Epithelial cell of esophagus (primary cell): ENCODE measurements at regions not wholly inside any gene's neighbourhood (a gene's known extent, or its start where the extent isn't known, plus 50 kb on each side); places are given as distances from the start of the nearest gene placed in this dataset.
A peak's percentile ranks its signal among the peaks of the same experiment; 100 is the strongest.

ENCODE experiments used
- DNase-seq: peaks from one replicate; pipeline ENCODE4 v3.0.0; 2010; ENCODE audit warnings: low read depth
- H3K4me3 ChIP-seq: 2 replicates; pipeline ENCODE4 v1.5.1; 2011; ENCODE audit warnings: mild to moderate bottlenecking, low read length, control low read depth
- TF ChIP-seq, protein P1 (sequence below): IDR thresholded peaks from 2 replicates; pipeline ENCODE4 v1.5.1; 2011; ENCODE audit warnings: low read depth, mild to moderate bottlenecking, low read length, control low read depth, inconsistent platforms; ENCODE audit not compliant: insufficient read depth; ENCODE audit errors: missing control alignments

DNA sequence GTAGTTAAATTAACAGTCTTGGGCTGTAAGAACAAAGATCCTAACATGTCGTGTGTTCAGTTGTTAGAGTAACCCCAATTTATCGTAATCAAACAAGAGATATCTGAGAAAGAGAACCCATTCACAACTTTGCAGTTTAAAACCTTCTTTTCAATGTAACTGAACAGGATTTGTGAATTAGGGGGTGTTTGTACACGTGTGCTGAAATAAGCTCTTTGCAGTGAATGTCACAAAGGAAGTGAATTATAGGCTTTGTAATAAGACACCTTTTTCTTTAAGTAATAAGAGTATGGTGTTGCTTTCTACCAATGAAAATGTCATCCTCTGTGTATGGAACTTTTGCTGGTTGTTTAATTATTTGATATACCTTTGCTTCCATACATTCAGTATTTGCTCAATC is 114.0 kb downstream of the ALX1 start:
- TF ChIP-seq, protein P1, sequence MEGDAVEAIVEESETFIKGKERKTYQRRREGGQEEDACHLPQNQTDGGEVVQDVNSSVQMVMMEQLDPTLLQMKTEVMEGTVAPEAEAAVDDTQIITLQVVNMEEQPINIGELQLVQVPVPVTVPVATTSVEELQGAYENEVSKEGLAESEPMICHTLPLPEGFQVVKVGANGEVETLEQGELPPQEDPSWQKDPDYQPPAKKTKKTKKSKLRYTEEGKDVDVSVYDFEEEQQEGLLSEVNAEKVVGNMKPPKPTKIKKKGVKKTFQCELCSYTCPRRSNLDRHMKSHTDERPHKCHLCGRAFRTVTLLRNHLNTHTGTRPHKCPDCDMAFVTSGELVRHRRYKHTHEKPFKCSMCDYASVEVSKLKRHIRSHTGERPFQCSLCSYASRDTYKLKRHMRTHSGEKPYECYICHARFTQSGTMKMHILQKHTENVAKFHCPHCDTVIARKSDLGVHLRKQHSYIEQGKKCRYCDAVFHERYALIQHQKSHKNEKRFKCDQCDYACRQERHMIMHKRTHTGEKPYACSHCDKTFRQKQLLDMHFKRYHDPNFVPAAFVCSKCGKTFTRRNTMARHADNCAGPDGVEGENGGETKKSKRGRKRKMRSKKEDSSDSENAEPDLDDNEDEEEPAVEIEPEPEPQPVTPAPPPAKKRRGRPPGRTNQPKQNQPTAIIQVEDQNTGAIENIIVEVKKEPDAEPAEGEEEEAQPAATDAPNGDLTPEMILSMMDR = no peak
- DNase-seq = no peak
- no peak overlapping the region for H3K4me3 ChIP-seq

DNA sequence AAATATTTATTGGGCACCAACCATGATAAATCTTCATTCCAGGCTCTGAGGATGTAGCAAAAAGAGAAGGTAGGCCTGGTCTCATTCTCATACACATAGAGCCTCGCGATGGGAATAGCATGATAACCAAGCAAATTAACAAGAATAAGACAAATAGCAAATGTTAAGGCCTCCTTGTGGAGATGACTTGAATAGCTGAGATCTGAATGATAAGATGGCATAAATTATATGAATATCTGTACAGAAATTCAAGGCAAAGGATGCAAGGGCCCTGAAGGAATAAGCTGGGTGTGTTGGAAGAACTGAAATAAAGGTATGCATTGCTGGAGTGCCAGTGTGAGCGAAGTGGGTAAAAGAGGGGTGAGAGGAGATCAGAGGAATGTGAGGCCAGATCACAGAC is 114.8 kb downstream of the ALX1 start:
- no peak overlapping the region for H3K4me3 ChIP-seq
- TF ChIP-seq, protein P1 = no peak
- DNase-seq = no peak

DNA sequence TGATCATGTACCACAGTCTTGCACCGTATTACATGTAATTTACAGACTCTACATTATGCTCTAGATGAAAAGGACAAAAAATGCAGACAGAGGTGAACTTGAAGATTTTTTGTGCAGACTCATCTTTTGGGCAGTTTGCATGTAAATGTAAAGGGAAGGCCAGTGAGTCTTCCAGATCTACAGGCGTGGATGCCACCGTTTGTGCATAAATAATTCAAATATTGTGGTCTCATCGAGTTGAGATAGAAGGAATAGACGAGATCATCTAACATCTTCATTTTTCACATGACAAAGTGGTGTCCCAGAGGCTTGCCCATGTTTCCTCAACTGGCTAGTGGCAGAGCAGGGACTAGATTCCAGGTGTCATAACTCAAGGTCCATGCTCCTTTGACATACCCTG is 125.2 kb downstream of the ALX1 start:
- DNase-seq = no peak
- TF ChIP-seq, protein P1 = no peak
- H3K4me3 ChIP-seq = no peak overlapping the region

DNA sequence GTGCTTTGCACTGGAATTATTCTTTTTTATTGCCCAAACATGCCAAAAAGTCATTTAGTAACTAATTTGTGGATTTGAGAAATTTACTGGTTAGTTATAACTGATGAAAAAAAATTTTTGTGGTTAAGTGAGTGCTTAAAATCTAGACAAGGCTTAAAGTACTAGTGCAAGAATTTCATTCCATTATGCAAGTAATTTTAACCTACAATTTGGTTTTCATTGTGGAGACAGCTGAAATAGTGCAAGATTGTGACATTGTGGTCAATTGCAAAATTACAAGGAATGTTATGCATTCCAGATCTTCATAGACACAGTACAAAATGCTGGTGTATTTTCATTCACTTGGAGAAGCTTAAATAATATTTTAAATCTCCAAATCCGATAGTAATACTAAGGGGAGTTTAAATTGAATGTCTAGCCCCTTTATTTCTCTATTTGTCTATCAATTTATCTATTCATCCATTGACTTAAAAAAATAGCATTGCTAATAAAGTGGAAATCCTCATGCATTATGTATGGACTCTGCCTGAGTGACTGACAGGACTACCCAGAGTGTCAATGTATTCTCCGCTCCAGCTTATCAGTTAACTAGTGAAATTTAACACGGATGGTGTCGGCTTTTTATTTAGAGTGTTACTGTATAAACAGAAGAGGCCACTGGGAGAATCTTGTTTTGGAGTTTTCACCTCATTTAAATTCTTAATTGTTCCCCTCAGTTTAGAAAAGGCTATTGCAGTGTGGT is 125.9 kb downstream of the ALX1 start:
- no peak overlapping the region for H3K4me3 ChIP-seq
- peak; percentile 5 for DNase-seq
- TF ChIP-seq, protein P1 = no peak

DNA sequence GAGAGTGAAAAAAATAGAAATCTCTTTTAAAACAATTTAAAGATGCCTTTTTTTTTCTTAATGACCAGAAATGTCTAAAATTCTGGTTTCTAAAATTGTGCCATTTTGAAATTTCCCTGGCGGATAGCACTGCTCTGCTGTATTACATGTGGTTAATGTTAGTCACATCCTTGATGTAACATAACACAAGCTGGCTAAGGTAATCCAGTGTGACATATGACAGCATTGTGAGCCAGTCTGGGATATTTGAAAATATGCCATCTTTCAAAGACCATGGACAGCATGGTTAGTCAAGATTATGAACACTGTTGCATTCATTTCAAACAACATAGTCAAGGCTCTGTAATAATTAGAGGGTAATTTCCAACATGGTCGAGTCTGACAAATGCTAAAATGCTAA is 133.2 kb downstream of the ALX1 start:
- no peak overlapping the region for H3K4me3 ChIP-seq
- no peak for DNase-seq

DNA sequence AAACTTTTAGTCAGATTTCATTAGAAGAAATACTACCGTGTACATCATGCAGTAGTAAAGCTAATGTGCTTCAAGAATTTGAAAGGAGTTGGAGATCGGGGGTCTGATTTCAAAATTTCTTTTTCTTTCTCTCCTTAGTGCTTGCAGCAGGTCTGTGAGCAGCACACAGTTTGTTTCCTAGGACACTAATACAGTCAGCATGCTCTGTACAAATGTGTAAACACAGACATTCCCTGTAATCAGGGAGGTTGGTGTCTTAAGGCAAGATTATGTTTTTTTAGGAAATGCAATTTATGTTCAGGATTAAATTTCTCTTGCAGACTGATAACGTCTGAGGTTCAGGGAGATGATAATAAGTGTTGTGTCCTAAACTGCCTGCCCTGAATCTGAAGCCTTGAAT is 142.7 kb downstream of the ALX1 start:
- TF ChIP-seq, protein P1 = no peak
- no peak for DNase-seq

More for the DNA sequence above, 133.2 kb downstream of the ALX1 start:
- TF ChIP-seq, protein P1 = no peak

DNA sequence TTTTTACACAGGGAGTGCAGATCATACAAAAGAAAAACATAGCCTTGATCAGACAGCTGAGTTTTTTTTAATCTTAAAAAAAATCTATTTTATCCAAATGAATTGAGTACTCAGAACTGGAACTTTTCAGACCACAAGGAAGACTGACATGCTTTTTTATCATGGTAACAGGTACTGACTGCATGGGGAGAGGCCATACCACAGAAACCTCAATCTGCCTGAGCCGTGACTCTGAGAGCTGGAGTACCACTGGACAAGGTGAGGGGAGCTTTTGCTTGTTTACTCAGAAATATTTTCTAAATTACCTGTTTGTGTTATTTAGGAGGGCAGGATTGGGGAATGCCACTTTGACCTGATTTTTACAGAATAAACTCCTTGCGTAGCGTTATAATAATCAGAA is 143.9 kb downstream of the ALX1 start:
- no peak for DNase-seq
- TF ChIP-seq, protein P1 = no peak
- no peak overlapping the region for H3K4me3 ChIP-seq

More for the DNA sequence above, 142.7 kb downstream of the ALX1 start:
- no peak overlapping the region for H3K4me3 ChIP-seq
